Brain microvascular endothelial cell (primary cell): ENCODE measurements at regions not wholly inside any gene's neighbourhood (a gene's known extent, or its start where the extent isn't known, plus 50 kb on each side); places are given as distances from the start of the nearest gene placed in this dataset.

Source experiments
- DNase-seq: peaks from one replicate; pipeline ENCODE4 v3.0.0-alpha.2; 2020
- H3K27ac ChIP-seq: fragments of 250-450 bp; sonication (Bioruptor Pico); 2 replicates; pipeline ENCODE4 v1.5.1; 2020; ENCODE audit warnings: mild to moderate bottlenecking, moderate library complexity
- H3K27me3 ChIP-seq: fragments of 250-450 bp; sonication (Bioruptor Pico); replicated peaks from 2 replicates; pipeline ENCODE4 v1.5.1; 2020; ENCODE audit warnings: mild to moderate bottlenecking
- H3K36me3 ChIP-seq: fragments of 250-450 bp; sonication (Bioruptor Pico); replicated peaks from 2 replicates; pipeline ENCODE4 v1.5.1; 2020; ENCODE audit warnings: mild to moderate bottlenecking
- H3K4me3 ChIP-seq: 2 replicates; pipeline ENCODE4 v1.5.1; 2011; ENCODE audit warnings: low read depth, mild to moderate bottlenecking, control low read depth, low read length, moderate library complexity
- CTCF ChIP-seq: IDR thresholded peaks from 2 replicates; pipeline ENCODE4 v1.5.1; 2011; ENCODE audit warnings: low read depth, mild to moderate bottlenecking, moderate library complexity, low read length, control low read depth, inconsistent platforms; ENCODE audit errors: missing control alignments
- in situ Hi-C: cut with HindIII; loops from 2 replicates; pipeline ENCODE4 v1.10.0; 2017; ENCODE audit warnings: low sequenced_read_pairs, low pct_ligation_motif_present

- DNase-seq: no peak
- H3K27ac ChIP-seq: no peak overlapping the region
- TF ChIP-seq CTCF: no peak
- in situ Hi-C loops: no loop called here
- H3K4me3 ChIP-seq: no peak overlapping the region
- no peaks in the 10 kb centered on the region for H3K36me3 ChIP-seq
- no peaks in the 10 kb centered on the region for H3K27me3 ChIP-seq
These were observed 161.5 kb upstream of the ISX start for GRCh38 chr22:34904486-34904885.

GRCh38 chr22:34913826-34914225 is 152.1 kb upstream of the ISX start:
- no peak overlapping the region for H3K27ac ChIP-seq
- in situ Hi-C loops: no loop called here
- H3K36me3 ChIP-seq: no peaks in the 10 kb centered on the region
- no peak for TF ChIP-seq CTCF
- no peak for DNase-seq
- no peaks in the 10 kb centered on the region for H3K27me3 ChIP-seq
- no peak overlapping the region for H3K4me3 ChIP-seq

- no peak overlapping the region for H3K27ac ChIP-seq
- TF ChIP-seq CTCF: no peak
- no peak for DNase-seq
- in situ Hi-C loops: no loop called here
- H3K4me3 ChIP-seq: no peak overlapping the region
- no peaks in the 10 kb centered on the region for H3K27me3 ChIP-seq
- no peaks in the 10 kb centered on the region for H3K36me3 ChIP-seq
These were observed 151.1 kb upstream of the ISX start for GRCh38 chr22:34914846-34915245.

- H3K27me3 ChIP-seq: no peaks in the 10 kb centered on the region
- H3K27ac ChIP-seq: no peak overlapping the region
- in situ Hi-C loops: no loop called here
- H3K36me3 ChIP-seq: no peaks in the 10 kb centered on the region
- TF ChIP-seq CTCF: no peak
- H3K4me3 ChIP-seq: no peak overlapping the region
- DNase-seq: no peak
These were observed 148.7 kb upstream of the ISX start for GRCh38 chr22:34917239-34917638.

GRCh38 chr22:34931026-34931425 is 134.9 kb upstream of the ISX start:
- no peak overlapping the region for H3K27ac ChIP-seq
- no peaks in the 10 kb centered on the region for H3K36me3 ChIP-seq
- no peak for DNase-seq
- no peak overlapping the region for H3K4me3 ChIP-seq
- in situ Hi-C loops: no loop called here
- H3K27me3 ChIP-seq: no peaks in the 10 kb centered on the region
- no peak for TF ChIP-seq CTCF

GRCh38 chr22:34934261-34934660 is 131.7 kb upstream of the ISX start:
- DNase-seq: no peak
- in situ Hi-C loops: no loop called here
- Histone ChIP-seq H3K27me3 (no peaks in the 10 kb centered on the region), H3K36me3 (no peaks in the 10 kb centered on the region), H3K27ac (no peak overlapping the region), H3K4me3 (no peak overlapping the region)
- TF ChIP-seq CTCF: no peak
